ENCODE measurements at regions not wholly inside any gene's neighbourhood (a gene's known extent, or its start where the extent isn't known, plus 50 kb on each side); places are given as distances from the start of the nearest gene placed in this dataset.

GRCh38 chr14:53719536-53719935, 237.1 kb downstream of the BMP4 start:
- no peak overlapping the region for H3K27ac Mint-ChIP-seq
- H3K4me3 Mint-ChIP-seq: no peak overlapping the region
- ATAC-seq: no peak

More at GRCh38 chr14:53719536-53719935, 237.1 kb downstream of the BMP4 start:
- Mint-ChIP-seq H3K4me1 (no peaks in the 10 kb centered on the region), H3K36me3 (ENCODE audit: low read depth) (peaks cover 8% of the 10 kb centered on the region; the same call in 1 of the 3 replicates), H3K9me3 (peaks cover 7% of the 10 kb centered on the region; the same call in 1 of the 3 replicates), H3K27me3 (ENCODE audit: insufficient read depth, low read depth, poor library complexity) (no peaks in the 10 kb centered on the region)
- peaks cover 22% of the 10 kb centered on the region; the same call in 1 of the 2 replicates for H3K9me2 ChIP-seq (ENCODE audit: insufficient read depth)
- H3F3A ChIP-seq (replicated peaks; ENCODE audit: low read depth): no peaks in the 10 kb centered on the region
- DNase-seq (ENCODE audit: low spot score): no peak
- H3K4me2 ChIP-seq: no peak overlapping the region
- H2AFZ ChIP-seq: no peak overlapping the region
- peaks cover 3% of the 10 kb centered on the region; the same call in 1 of the 2 replicates for H3K36me3 ChIP-seq (ENCODE audit: insufficient read depth)
- no peak overlapping the region for H3K27ac ChIP-seq (ENCODE audit: low read depth)
- H3K4me1 ChIP-seq (ENCODE audit: insufficient read depth): no peaks in the 10 kb centered on the region
- no peak for TF ChIP-seq REST (IDR thresholded peaks at IDR 0.05; ENCODE audit: unreplicated experiment)
- TF ChIP-seq JUNB (IDR thresholded peaks at IDR 0.05; ENCODE audit: unreplicated experiment): no peak
- TF ChIP-seq ZNF462 (CRISPR knock-in tag; IDR thresholded peaks at IDR 0.05): no peak
- TF ChIP-seq NANOG (IDR thresholded peaks at IDR 0.05; ENCODE audit: borderline replicate concordance): no peak
- no peak for TF ChIP-seq ZNF331 (CRISPR knock-in tag; IDR thresholded peaks at IDR 0.05; ENCODE audit: low read depth)
- H3K79me2 ChIP-seq (replicated peaks; ENCODE audit: insufficient read depth): no peaks in the 10 kb centered on the region
- H3K4me3 ChIP-seq: no peak overlapping the region
- H4K20me1 ChIP-seq (replicated peaks; ENCODE audit: insufficient read depth): no peaks in the 10 kb centered on the region
- H3K27me3 ChIP-seq (ENCODE audit: insufficient read depth): no peaks in the 10 kb centered on the region

Data from GM23338 (cell line).